ENCODE measurements at regions not wholly inside any gene's neighbourhood (a gene's known extent, or its start where the extent isn't known, plus 50 kb on each side); places are given as distances from the start of the nearest gene placed in this dataset.

DNA sequence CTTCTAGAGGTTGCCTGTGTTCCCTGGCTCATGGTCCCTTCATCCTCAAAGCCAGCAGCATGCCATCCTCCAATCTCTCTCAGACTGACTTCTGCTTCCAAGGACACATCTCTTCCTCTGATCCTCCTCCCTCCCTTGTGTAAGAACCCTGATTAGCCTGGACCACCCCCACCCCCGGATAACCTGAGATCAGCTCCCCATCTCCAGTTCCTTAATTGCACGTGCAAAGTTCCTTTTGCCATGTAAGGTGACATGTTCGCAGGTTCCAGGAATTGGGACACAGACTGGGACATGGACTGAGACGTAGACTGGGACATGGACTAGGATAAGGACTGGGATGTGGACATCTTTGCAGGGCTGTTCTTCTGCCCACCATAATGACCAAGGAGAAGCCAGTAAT, 925.3 kb downstream of the TBC1D22A start:
- no peak for DNase-seq (ENCODE audit: extremely low read depth, low read depth)

DNA sequence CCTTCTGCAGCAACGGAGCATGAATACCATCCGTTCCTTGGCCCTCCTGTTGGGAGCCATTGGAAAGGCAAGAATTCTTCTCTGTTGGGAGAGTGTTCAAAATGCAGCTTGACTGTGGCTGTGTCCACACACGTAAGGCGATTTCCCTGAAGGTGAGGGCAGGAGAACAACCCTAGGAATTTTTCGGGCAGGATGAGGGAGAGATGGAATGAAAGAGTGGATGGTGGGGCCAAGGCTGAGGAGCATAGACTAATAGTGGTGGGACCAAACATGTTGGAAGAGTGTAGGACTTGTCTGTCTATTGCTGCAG, 924.9 kb downstream of the TBC1D22A start:
- TF ChIP-seq, protein P1, sequence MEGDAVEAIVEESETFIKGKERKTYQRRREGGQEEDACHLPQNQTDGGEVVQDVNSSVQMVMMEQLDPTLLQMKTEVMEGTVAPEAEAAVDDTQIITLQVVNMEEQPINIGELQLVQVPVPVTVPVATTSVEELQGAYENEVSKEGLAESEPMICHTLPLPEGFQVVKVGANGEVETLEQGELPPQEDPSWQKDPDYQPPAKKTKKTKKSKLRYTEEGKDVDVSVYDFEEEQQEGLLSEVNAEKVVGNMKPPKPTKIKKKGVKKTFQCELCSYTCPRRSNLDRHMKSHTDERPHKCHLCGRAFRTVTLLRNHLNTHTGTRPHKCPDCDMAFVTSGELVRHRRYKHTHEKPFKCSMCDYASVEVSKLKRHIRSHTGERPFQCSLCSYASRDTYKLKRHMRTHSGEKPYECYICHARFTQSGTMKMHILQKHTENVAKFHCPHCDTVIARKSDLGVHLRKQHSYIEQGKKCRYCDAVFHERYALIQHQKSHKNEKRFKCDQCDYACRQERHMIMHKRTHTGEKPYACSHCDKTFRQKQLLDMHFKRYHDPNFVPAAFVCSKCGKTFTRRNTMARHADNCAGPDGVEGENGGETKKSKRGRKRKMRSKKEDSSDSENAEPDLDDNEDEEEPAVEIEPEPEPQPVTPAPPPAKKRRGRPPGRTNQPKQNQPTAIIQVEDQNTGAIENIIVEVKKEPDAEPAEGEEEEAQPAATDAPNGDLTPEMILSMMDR (IDR thresholded peaks at IDR 0.05; ENCODE audit: low read depth, low read length), result no peak
- no peak for DNase-seq (ENCODE audit: extremely low read depth, low read depth)

More for the DNA sequence above, 925.3 kb downstream of the TBC1D22A start:
- TF ChIP-seq, protein P1 (IDR thresholded peaks at IDR 0.05; ENCODE audit: low read depth, low read length), result no peak

DNA sequence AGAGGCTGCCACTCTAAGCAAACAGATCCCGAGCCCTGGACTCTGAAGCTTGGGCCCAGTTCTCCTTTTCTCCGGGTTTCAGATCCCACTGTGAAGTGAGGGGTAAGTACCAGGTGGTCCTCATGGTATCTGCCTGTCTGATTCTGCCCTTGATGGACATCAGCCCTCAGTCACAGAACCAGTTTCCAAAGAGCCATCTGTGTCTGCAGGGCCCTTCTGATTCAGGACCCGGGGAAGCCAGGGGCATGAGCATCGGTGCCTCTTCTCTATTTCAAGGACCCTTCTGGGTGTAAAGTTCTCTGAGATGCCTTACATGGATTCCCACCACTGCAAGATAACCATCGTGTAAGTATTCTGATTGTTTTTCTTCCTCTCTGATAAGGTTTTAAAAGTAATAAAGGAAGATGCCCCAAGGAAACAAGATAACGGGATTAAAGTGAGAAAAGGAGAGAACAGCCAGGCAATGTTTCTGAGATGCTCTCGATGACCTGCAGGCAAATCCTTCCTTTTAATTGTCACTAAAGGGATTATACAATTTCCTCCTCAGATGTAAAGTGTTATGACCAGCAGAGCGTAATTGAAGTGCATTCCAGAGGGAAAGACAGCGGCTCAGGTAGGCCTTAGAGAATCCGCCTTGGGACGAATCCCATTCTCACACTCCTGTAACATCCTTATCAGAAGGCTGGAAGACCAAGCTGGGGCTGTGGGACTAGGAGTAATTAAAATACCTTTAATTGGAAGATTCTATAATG, 924.3 kb downstream of the TBC1D22A start:
- TF ChIP-seq, protein P1 (IDR thresholded peaks at IDR 0.05; ENCODE audit: low read depth, low read length), result no peak
- DNase-seq (ENCODE audit: extremely low read depth, low read depth), result no peak

DNA sequence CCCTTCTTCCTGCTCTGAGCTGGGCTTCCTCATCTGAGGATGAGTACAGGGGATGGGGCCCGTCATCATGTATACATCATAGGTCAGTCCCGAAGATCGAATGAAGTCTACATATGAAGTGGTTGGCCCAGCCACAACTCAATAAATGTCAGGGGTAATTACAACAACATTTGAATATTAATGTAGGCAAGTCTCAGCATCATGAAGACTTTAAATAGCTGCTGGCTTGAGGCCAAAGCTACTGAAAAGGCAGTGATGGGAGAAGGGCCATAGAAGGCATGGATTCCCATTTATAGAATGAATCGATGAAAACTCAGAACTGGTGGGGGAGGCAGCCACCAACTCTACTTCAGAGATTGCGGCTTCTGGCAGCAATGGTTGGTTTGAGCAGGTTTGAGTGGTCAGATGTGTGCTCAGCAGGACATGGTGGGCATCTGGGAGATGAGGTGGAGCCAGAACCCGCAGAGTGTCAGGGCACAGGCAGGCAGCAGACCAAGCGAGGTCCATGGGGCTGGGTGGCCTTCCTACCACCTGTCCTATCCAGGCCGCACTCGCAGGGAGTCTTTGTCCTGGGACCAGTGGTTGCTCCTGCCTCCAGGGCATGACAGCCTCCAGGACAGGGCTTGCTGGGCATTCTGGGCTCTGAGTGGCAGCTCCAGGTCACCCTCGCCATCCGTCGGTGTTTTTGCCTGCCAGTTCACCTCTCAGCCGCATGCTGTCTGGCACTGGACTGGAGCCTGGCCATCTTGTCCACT, 919.1 kb downstream of the TBC1D22A start:
- TF ChIP-seq, protein P1 (IDR thresholded peaks at IDR 0.05; ENCODE audit: low read depth, low read length), result no peak
- no peak for DNase-seq (ENCODE audit: extremely low read depth, low read depth)

DNA sequence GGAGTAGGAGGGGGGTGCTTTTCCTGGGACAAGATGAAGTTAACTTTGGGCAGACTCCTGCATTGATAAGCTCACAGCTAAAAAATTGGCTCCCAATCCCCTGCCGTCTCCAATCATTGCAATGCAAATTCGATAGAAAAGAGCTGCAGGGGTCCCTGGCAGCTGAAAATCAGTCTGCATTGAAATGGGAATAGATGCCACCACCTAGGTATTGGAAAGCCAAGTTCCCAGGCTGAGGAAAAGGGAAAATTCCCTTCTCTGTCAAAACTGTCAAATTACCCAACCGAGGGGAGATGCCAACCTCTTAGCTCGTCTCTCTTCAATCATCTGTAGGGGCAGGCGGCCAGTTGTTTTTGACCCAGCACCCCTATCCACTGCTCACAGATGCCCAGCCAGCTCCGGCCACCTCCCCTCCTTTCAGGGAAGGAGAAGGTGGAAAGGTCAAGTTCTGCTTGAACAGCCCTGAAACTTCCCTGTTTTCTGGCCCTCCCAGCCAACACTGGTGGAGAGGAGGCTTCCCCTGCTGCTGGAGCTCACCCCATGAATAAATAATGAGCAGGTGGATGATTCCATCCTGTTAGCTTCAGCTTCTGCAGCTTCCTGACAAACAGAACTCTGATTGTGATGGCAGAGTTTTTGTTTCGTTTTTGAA, 916.3 kb downstream of the TBC1D22A start:
- no peak for DNase-seq (ENCODE audit: extremely low read depth, low read depth)

DNA sequence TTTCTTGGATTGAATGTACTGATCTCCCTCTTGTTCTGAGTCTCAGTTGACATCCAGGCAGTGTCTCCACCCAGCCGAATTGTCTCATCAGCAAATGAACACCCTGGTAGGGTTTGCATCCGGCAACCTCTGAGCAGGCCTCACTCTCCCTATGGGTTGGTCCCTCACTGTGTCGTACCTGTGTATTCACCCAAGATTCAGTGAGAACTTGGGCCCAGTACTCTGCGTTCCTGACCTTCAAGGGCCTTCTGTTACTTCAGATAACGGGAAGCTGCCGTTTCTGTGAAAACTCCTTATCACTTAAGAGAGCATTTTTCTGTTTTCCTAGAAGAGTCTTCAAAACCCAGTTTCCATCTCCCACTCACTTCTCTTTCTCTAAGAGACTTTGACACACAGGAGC, 915.6 kb downstream of the TBC1D22A start:
- TF ChIP-seq, protein P1 (IDR thresholded peaks at IDR 0.05; ENCODE audit: low read depth, low read length), result no peak
- DNase-seq (ENCODE audit: extremely low read depth, low read depth), result no peak

More for the DNA sequence above, 916.3 kb downstream of the TBC1D22A start:
- TF ChIP-seq, protein P1 (IDR thresholded peaks at IDR 0.05; ENCODE audit: low read depth, low read length), result no peak

DNA sequence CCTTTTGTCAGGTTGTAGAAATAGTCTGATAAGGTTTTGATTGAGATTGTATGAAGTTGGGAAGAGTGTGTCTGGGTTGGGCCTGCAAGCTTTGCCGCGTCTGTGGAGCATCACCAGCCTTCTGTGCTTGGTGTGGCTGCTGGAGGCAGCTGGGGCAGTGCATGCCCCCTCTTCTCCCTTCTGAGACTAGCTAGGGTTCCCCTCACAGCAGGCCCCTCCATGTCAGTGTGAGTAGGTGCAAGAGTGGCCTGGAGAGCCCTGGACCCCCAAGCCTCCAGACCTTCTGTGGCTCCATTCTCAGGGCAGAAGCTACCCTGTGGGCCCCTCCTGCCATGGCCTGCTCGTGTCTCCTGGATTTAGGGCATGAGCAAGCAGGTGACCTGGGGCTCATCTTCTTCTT, 914.2 kb downstream of the TBC1D22A start:
- TF ChIP-seq, protein P1 (IDR thresholded peaks at IDR 0.05; ENCODE audit: low read depth, low read length), result no peak
- no peak for DNase-seq (ENCODE audit: extremely low read depth, low read depth)
